ENCODE measurements at regions not wholly inside any gene's neighbourhood (a gene's known extent, or its start where the extent isn't known, plus 50 kb on each side); places are given as distances from the start of the nearest gene placed in this dataset.

- no peak for ATAC-seq (ENCODE audit: low read depth)
Observed at GRCh38 chr11:30724274-30724673, 138.1 kb upstream of the MPPED2 start.

More at GRCh38 chr11:30724274-30724673, 138.1 kb upstream of the MPPED2 start:
- Histone ChIP-seq H3K9me3 (ENCODE audit: control insufficient read depth, insufficient read depth, low read length) (no peaks in the 10 kb centered on the region), H3K36me3 (ENCODE audit: control insufficient read depth, insufficient read depth, low read length) (no peaks in the 10 kb centered on the region), H2AK9ac (replicated peaks; ENCODE audit: low read depth, low read length, poor library complexity) (no peak overlapping the region), H3K4ac (ENCODE audit: low read depth, low read length) (no peak overlapping the region), H2BK5ac (ENCODE audit: low read depth, low read length, poor library complexity, severe bottlenecking) (no peak overlapping the region), H3K18ac (ENCODE audit: low read depth, low read length) (no peak overlapping the region), H3K9ac (ENCODE audit: low read depth, low read length) (no peak overlapping the region), H2BK15ac (ENCODE audit: low read depth, low read length) (no peak overlapping the region), H3K27me3 (ENCODE audit: control insufficient read depth, insufficient read depth, low read length) (no peaks in the 10 kb centered on the region), H3K14ac (replicated peaks; ENCODE audit: low read depth, low read length) (no peak overlapping the region), H4K5ac (ENCODE audit: low read depth, low read length) (no peak overlapping the region), H3K4me2 (ENCODE audit: low read depth, low read length) (no peak overlapping the region), H2BK20ac (ENCODE audit: low read depth, low read length) (no peak overlapping the region), H2AK5ac (ENCODE audit: low read depth, low read length) (no peak overlapping the region), H3K23ac (ENCODE audit: low read depth, low read length) (no peak overlapping the region), H3K79me1 (ENCODE audit: low read depth in 1 of 2, low read length in 2 of 2) (no peaks in the 10 kb centered on the region), H3K4me3 (ENCODE audit: insufficient read depth, low read depth, low read length) (no peak overlapping the region), H4K8ac (ENCODE audit: low read depth in 2 of 2, low read length in 2 of 2) (no peak overlapping the region), H2AFZ (replicated peaks; ENCODE audit: low read length, poor library complexity) (no peak overlapping the region), H3K27ac (ENCODE audit: insufficient read depth, low read length) (no peak overlapping the region), H3K9me1 (ENCODE audit: insufficient read depth, low read length) (no peaks in the 10 kb centered on the region), H4K20me1 (ENCODE audit: insufficient read depth, low read length) (no peaks in the 10 kb centered on the region), H3K4me1 (ENCODE audit: control insufficient read depth, insufficient read depth, low read length) (no peaks in the 10 kb centered on the region), H2BK120ac (ENCODE audit: low read depth, low read length) (no peak overlapping the region), H3K56ac (ENCODE audit: extremely low read depth, insufficient read depth, low read length) (no peak overlapping the region), H4K91ac (ENCODE audit: insufficient read depth, low read depth, low read length) (no peak overlapping the region)
- intact Hi-C loops (cut with micrococcal nuclease) (no loop called here), dilution Hi-C loops (cut with HindIII; ENCODE audit: low sequenced_read_pairs, unreplicated experiment) (no loop called here), in situ Hi-C loops (cut with MboI; ENCODE audit: low sequenced_read_pairs) (no loop called here)
- ChIA-PET POLR2A (ENCODE audit: unreplicated experiment) (no interaction called here), CTCF (no interaction called here)
- TF ChIP-seq FOS (IDR thresholded peaks at IDR 0.05; ENCODE audit: low read depth, low read length) (no peak), CEBPB (IDR thresholded peaks at IDR 0.05; ENCODE audit: low read depth, low read length) (no peak), USF2 (IDR thresholded peaks at IDR 0.05; ENCODE audit: low read depth, low read length) (no peak), CTCF (conservative IDR thresholded peaks at IDR 0.05; ENCODE audit: low read depth, low read length) (no peak), BHLHE40 (IDR thresholded peaks at IDR 0.05; ENCODE audit: low read depth, low read length) (no peak), ELK1 (IDR thresholded peaks at IDR 0.05; ENCODE audit: borderline replicate concordance, low read depth, low read length) (no peak), NFE2L2 (IDR thresholded peaks at IDR 0.05; ENCODE audit: low read depth, low read length) (no peak), CHD1 (IDR thresholded peaks at IDR 0.05; ENCODE audit: low read depth, low read length) (no peak), MXI1 (IDR thresholded peaks at IDR 0.05; ENCODE audit: borderline replicate concordance, low read depth, low read length) (no peak), RFX5 (IDR thresholded peaks at IDR 0.05; ENCODE audit: low read depth, low read length) (no peak)
- BruUV-seq (replicated peaks), result no TSS peak
- DNase-seq, result no peak
